K562 (cell line): ENCODE measurements at regions not wholly inside any gene's neighbourhood (a gene's known extent, or its start where the extent isn't known, plus 50 kb on each side); places are given as distances from the start of the nearest gene placed in this dataset.

Experiments used
- ATAC-seq: fragments of 200-7000 bp; cut with Tn5 transposase; 3 replicates; pipeline ENCODE4 v1.9.1; 2020; ENCODE audit warnings: moderate library complexity
- BruUV-seq: library from RNA; stranded (reverse); fragments of 400-500 nt; replicated peaks from 2 replicates; lab custom pipeline; 2021; lab: Mats Ljungman, UMichigan
- CTCF ChIA-PET: fragments of 300-600 bp; formaldehyde crosslinking; extraction: SDS; loops from one replicate; lab custom pipeline; 2021; ENCODE audit warnings: low intra/inter-chr PET ratio; lab: Yijun Ruan, JAX
- POLR2A ChIA-PET: fragments of 300-600, 350-650 bp; sonication (Branson Sonifier 250); formaldehyde crosslinking; extraction: SDS; loops from one replicate; lab custom pipeline; 2021; ENCODE audit warnings: antibody characterized with exemption, inconsistent platforms; lab: Yijun Ruan, JAX
- DNase-seq, 4 experiments: peaks; one replicate each; pipeline versions ENCODE4 v3.0.0 to v3.0.0-alpha.2; 2011 to 2018; ENCODE audit warnings: low spot score in 3 of 4, mixed read lengths in 3 of 4; ENCODE audit errors: extremely low read depth in 1 of 4
- FAIRE-seq: peaks from 2 replicates; lab custom pipeline; 2011; peaks lifted over from hg19 to GRCh38; lab: Jason Lieb, UNC
- H2AFZ ChIP-seq: 2 replicates; pipeline ENCODE4 v1.6.0; 2011; ENCODE audit warnings: low read depth, low read length, control low read depth, inconsistent platforms
- H3K27ac ChIP-seq: fragments of 200-600 bp; 3 replicates; pipeline ENCODE4 v1.8.0; 2011; ENCODE audit warnings: low read depth, mild to moderate bottlenecking, control low read depth, inconsistent platforms, low read length, moderate library complexity, mixed read lengths; ENCODE audit errors: extremely low read depth
- H3K27me3 ChIP-seq, 2 experiments: fragments of 300-600 bp in 1 of 2; 2 replicates in 1 of 2; 3 replicates in 1 of 2; pipeline versions ENCODE4 v1.6.0 to v1.8.0; 2011; ENCODE audit warnings: inconsistent platforms in 2 of 2, low read length in 2 of 2, mild to moderate bottlenecking in 1 of 2, mixed read lengths in 1 of 2, moderate library complexity in 1 of 2; ENCODE audit not compliant: control insufficient read depth in 2 of 2, insufficient read depth in 2 of 2
- H3K36me3 ChIP-seq: fragments of 300-600 bp; 3 replicates; pipeline ENCODE4 v1.8.0; 2011; ENCODE audit warnings: mild to moderate bottlenecking, low read length, inconsistent platforms; ENCODE audit not compliant: control insufficient read depth, insufficient read depth
- H3K4me1 ChIP-seq, 2 experiments: fragments of 200-600 bp in 1 of 2; replicated peaks in 1 of 2; 2 replicates in 1 of 2; 3 replicates in 1 of 2; pipeline versions ENCODE4 v1.5.1 to v1.8.0; 2011; ENCODE audit warnings: inconsistent platforms in 2 of 2, low read length in 2 of 2, mild to moderate bottlenecking in 1 of 2, mixed read lengths in 1 of 2, moderate library complexity in 1 of 2; ENCODE audit not compliant: control insufficient read depth in 2 of 2, insufficient read depth in 2 of 2
- H3K4me2 ChIP-seq: 2 replicates; pipeline ENCODE4 v1.6.1; 2011; ENCODE audit warnings: low read length, control low read depth, inconsistent platforms, mixed read lengths; ENCODE audit not compliant: insufficient read depth
- H3K4me3 ChIP-seq: fragments of 200-600 bp; sonication (generic), shearing (Covaris generic); 2 replicates; pipeline ENCODE4 v1.5.1; 2016; ENCODE audit warnings: control low read depth, inconsistent platforms
- H3K79me2 ChIP-seq: fragments of 200-600 bp; 3 replicates; pipeline ENCODE4 v1.8.0; 2011; ENCODE audit warnings: low read length, inconsistent platforms; ENCODE audit not compliant: control insufficient read depth, insufficient read depth
- H3K9ac ChIP-seq, 2 experiments: 2 replicates each; pipeline versions ENCODE4 v1.6.0 to v1.6.1; 2011; ENCODE audit warnings: low read depth in 2 of 2, low read length in 2 of 2, control low read depth in 1 of 2, inconsistent platforms in 1 of 2, mild to moderate bottlenecking in 1 of 2, mixed read lengths in 1 of 2; ENCODE audit not compliant: insufficient read depth in 1 of 2
- H3K9me1 ChIP-seq: one replicate; pipeline ENCODE4 v1.6.0; 2011; ENCODE audit warnings: inconsistent platforms, mild to moderate bottlenecking, low read length, moderate library complexity; ENCODE audit not compliant: control insufficient read depth, insufficient read depth
- H3K9me3 ChIP-seq: replicated peaks from 2 replicates; pipeline ENCODE4 v1.5.1; 2011; ENCODE audit warnings: low read depth, low read length, inconsistent platforms; ENCODE audit not compliant: control insufficient read depth, insufficient read depth
- H4K20me1 ChIP-seq: replicated peaks from 2 replicates; pipeline ENCODE4 v1.6.1; 2011; ENCODE audit warnings: low read length, inconsistent platforms, mixed read lengths; ENCODE audit not compliant: control insufficient read depth, insufficient read depth
- EHMT2 ChIP-seq: fragments of 450-650 bp; IDR thresholded peaks from 2 replicates; pipeline ENCODE4 v1.6.1; 2018; ENCODE audit warnings: antibody characterized with exemption
- KDM2B ChIP-seq: fragments of 250-450 bp; sonication (Bioruptor Pico); IDR thresholded peaks from 2 replicates; pipeline ENCODE4 v1.8.0; 2021; ENCODE audit warnings: mild to moderate bottlenecking, moderate library complexity
- SAP30 ChIP-seq: fragments of 200-600 bp; sonication (generic); IDR thresholded peaks from 2 replicates; pipeline ENCODE4 v1.6.1; 2012; ENCODE audit warnings: borderline replicate concordance, low read depth, mild to moderate bottlenecking, moderate library complexity, low read length, control low read depth, inconsistent platforms; ENCODE audit not compliant: insufficient read depth, poor library complexity, severe bottlenecking
- ZNF354B ChIP-seq: fragments of 250-450 bp; sonication (Bioruptor Pico); IDR thresholded peaks from 2 replicates; pipeline ENCODE4 v1.4.0; 2020
- WGBS: fragments of 100-300 bp; shearing (Covaris generic); methylation state at CpG from one replicate; pipeline ENCODE4 v1.1.6; 2016; ENCODE audit warnings: low coverage, mixed read lengths; ENCODE audit not compliant: insufficient coverage; ENCODE audit errors: missing lambda C conversion rate; 5-methylcytosine and 5-hydroxymethylcytosine counted together
- in situ Hi-C: fragments of 300-500 bp; cut with MboI; formaldehyde crosslinking; loops from 4 replicates; pipeline ENCODE4 v1.15.0; 2018; ENCODE audit warnings: inconsistent platforms, mixed read lengths
- intact Hi-C: fragments of 100-400 bp; cut with micrococcal nuclease; formaldehyde crosslinking; loops from 2 replicates; pipeline ENCODE4 v1.14.2; 2022

DNA sequence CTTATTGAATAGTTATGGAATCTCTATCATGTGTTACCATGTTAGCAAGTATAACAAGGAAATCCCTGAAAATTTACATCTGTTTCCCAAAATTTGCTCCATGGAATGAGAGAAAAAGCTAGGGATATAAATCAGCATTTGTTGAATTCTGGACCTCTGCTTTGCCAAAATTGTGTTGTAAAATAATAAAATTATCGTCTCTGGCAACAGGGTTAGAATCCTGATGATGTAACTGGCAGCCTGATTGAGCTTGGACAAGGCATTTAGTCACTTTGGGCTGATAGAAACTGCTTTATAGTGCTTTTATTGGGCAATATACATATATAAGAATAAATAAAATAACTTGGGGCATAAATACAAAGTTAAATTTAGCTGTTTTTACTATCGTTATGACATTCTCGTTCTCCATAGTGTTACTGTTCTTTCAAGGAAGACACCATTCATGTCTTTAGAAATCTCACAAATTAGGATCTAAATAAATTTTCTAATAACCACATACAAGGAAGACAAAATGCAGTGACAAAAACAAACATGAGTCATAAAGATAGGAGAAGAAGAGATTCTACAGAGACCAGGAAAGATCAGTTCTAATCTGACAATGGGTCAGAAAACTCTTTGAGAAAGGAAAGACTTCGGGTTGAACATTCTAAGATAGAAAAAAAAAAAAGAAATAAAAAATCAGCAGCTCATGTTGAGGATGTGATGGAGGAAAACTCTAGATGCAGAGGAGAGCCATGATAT is 145.0 kb upstream of the CDH10 start:
- no peak for FAIRE-seq
- no peaks in the 10 kb centered on the region for H3K36me3 ChIP-seq
- TF ChIP-seq EHMT2 (no peak), KDM2B (CRISPR knock-in tag) (no peak)
- ChIA-PET POLR2A (no interaction called here), CTCF (no interaction called here)
- H3K27ac ChIP-seq = no peak overlapping the region
- 0% methylated on average over 4 of the region's 4 CpGs for WGBS
- no peaks in the 10 kb centered on the region for H3K79me2 ChIP-seq
- no peak overlapping the region for H3K4me2 ChIP-seq
- no peak for DNase-seq
- H3K4me3 ChIP-seq = no peak overlapping the region
- H3K27me3 ChIP-seq = no peaks in the 10 kb centered on the region
- no peaks in the 10 kb centered on the region for H3K9me3 ChIP-seq
- no TSS peak for BruUV-seq
- in situ Hi-C loops = no loop called here
- no peak overlapping the region for H3K9ac ChIP-seq
- no peak overlapping the region for H2AFZ ChIP-seq
- no peak for ATAC-seq
- intact Hi-C loops = no loop called here
- H3K4me1 ChIP-seq = no peaks in the 10 kb centered on the region
- no peaks in the 10 kb centered on the region for H4K20me1 ChIP-seq
- H3K9me1 ChIP-seq = no peaks in the 10 kb centered on the region

DNA sequence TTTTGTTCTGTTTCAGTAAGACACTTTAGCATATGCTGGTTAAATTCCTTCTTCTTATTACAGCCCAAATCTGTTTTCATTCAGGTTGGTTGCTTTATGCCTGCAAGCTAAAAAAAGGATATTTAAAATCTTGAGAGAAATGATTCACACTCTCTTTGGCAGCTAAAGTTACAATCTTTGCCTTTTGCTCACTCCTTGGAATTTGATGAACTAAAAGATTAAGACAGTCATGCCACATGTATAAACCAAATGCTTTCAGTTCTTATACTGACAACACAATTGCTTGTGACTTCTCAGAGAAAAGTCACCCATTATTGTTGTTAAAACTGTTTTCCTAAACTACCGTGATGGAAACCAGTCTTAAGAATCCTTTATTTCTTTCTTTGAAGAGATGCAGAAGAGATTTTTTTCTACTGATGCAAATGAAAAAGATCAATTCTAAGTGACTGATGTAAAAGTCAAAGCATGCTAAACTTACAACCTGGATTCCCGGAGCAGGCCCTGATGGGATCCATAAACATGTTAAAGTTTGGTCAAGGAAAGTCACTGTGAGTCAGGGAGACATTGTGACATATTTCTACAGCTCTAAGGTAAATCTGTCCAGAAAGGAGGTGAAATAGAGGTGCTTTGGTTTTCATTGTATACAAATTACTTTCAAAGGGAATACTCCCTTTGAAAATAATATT is 144.2 kb upstream of the CDH10 start:
- DNase-seq (no peak), FAIRE-seq (no peak), ATAC-seq (no peak)
- ChIA-PET POLR2A (no interaction called here), CTCF (no interaction called here)
- in situ Hi-C loops = no loop called here
- Histone ChIP-seq H4K20me1 (no peaks in the 10 kb centered on the region), H3K9ac (no peak overlapping the region), H3K4me2 (no peak overlapping the region), H3K9me3 (no peaks in the 10 kb centered on the region), H3K79me2 (no peaks in the 10 kb centered on the region), H3K27ac (no peak overlapping the region), H3K36me3 (no peaks in the 10 kb centered on the region), H3K4me3 (no peak overlapping the region), H3K9me1 (no peaks in the 10 kb centered on the region), H3K27me3 (no peaks in the 10 kb centered on the region), H2AFZ (no peak overlapping the region), H3K4me1 (no peaks in the 10 kb centered on the region)
- 3% methylated on average over 2 of the region's 2 CpGs for WGBS
- intact Hi-C loops = no loop called here
- no TSS peak for BruUV-seq
- no peak for TF ChIP-seq SAP30
- no peak for TF ChIP-seq ZNF354B (CRISPR knock-in tag)
